ENCODE measurements at regions not wholly inside any gene's neighbourhood (a gene's known extent, or its start where the extent isn't known, plus 50 kb on each side); places are given as distances from the start of the nearest gene placed in this dataset.

DNA sequence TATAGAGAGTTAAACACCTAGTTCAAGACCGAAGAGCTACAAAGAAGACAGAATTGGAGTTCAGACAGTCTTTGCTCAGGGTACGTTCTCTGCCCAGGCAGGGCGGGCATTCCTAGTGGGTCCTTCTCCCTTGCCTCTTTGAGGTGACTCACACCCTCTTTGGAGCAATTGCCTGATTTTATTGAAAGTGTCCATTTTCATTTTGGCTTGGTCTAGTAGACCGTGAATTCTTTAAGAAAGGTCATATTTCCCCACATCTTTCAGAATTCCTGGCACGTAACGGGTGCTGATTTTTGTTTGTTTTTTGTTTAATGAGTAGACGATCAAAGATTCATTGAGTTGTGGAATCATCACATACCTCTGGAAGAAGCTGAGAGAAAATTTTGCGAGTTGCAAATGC lies 871.5 kb downstream of the RNF144A start:
- Histone ChIP-seq H3K79me2 (ENCODE audit: insufficient read depth, low read length) (no peaks in the 10 kb centered on the region), H2AFZ (ENCODE audit: low read depth, low read length, poor library complexity, severe bottlenecking) (no peak overlapping the region), H3K27ac (ENCODE audit: low read depth, low read length) (no peak overlapping the region), H3K9ac (ENCODE audit: low read length) (no peak overlapping the region), H3K9me3 (ENCODE audit: control insufficient read depth in 1 of 2, insufficient read depth in 1 of 2, low read depth in 1 of 2, low read length in 2 of 2) (no peaks in the 10 kb centered on the region), H3K27me3 (ENCODE audit: insufficient read depth, low read length) (0 out of 2 replicates have a peak, but pooled peaks cover 4% of the 10 kb centered on the region), H3K4me3 (replicated peaks in 1 of 2; ENCODE audit: low read depth in 1 of 2, low read length in 2 of 2) (no peak overlapping the region), H3K9me2 (ENCODE audit: insufficient read depth) (no peaks in the 10 kb centered on the region), H4K20me1 (ENCODE audit: insufficient read depth) (no peaks in the 10 kb centered on the region), H3K4me1 (ENCODE audit: control insufficient read depth in 1 of 2, insufficient read depth in 2 of 2, low read length in 2 of 2) (no peaks in the 10 kb centered on the region), H3K4me2 (ENCODE audit: low read length) (no peak overlapping the region), H3K36me3 (ENCODE audit: control insufficient read depth in 1 of 2, insufficient read depth in 2 of 2, low read length in 2 of 2) (no peaks in the 10 kb centered on the region)
- ATAC-seq: no peak
- DNase-seq (ENCODE audit: low read depth, low spot score): no peak
- no TSS peak for BruUV-seq (replicated peaks)
- TF ChIP-seq YY1 (IDR thresholded peaks at IDR 0.05; ENCODE audit: extremely low read depth, insufficient replicate concordance, low read depth, low read length): no peak
- TF ChIP-seq JUND (IDR thresholded peaks at IDR 0.05): no peak
- no peak for TF ChIP-seq TCF7L2 (IDR thresholded peaks at IDR 0.05; ENCODE audit: borderline replicate concordance, extremely low read depth, insufficient read depth, insufficient read length)
- no peak for TF ChIP-seq CEBPB (IDR thresholded peaks at IDR 0.05; ENCODE audit: low read depth)
- no peak for TF ChIP-seq ZFX (IDR thresholded peaks at IDR 0.05)
- TF ChIP-seq, protein P1, sequence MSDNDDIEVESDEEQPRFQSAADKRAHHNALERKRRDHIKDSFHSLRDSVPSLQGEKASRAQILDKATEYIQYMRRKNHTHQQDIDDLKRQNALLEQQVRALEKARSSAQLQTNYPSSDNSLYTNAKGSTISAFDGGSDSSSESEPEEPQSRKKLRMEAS (IDR thresholded peaks at IDR 0.05): no peak
- TF ChIP-seq EZH2phosphoT487 (IDR thresholded peaks at IDR 0.05; ENCODE audit: borderline replicate concordance): no peak
- no peak for TF ChIP-seq EGR1 (IDR thresholded peaks at IDR 0.05; ENCODE audit: low read depth)
- TF ChIP-seq, protein P2, sequence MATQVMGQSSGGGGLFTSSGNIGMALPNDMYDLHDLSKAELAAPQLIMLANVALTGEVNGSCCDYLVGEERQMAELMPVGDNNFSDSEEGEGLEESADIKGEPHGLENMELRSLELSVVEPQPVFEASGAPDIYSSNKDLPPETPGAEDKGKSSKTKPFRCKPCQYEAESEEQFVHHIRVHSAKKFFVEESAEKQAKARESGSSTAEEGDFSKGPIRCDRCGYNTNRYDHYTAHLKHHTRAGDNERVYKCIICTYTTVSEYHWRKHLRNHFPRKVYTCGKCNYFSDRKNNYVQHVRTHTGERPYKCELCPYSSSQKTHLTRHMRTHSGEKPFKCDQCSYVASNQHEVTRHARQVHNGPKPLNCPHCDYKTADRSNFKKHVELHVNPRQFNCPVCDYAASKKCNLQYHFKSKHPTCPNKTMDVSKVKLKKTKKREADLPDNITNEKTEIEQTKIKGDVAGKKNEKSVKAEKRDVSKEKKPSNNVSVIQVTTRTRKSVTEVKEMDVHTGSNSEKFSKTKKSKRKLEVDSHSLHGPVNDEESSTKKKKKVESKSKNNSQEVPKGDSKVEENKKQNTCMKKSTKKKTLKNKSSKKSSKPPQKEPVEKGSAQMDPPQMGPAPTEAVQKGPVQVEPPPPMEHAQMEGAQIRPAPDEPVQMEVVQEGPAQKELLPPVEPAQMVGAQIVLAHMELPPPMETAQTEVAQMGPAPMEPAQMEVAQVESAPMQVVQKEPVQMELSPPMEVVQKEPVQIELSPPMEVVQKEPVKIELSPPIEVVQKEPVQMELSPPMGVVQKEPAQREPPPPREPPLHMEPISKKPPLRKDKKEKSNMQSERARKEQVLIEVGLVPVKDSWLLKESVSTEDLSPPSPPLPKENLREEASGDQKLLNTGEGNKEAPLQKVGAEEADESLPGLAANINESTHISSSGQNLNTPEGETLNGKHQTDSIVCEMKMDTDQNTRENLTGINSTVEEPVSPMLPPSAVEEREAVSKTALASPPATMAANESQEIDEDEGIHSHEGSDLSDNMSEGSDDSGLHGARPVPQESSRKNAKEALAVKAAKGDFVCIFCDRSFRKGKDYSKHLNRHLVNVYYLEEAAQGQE (IDR thresholded peaks at IDR 0.05; ENCODE audit: low read depth): no peak
- no peak for TF ChIP-seq POLR2AphosphoS5 (IDR thresholded peaks at IDR 0.05; ENCODE audit: low read depth, low read length)
- TF ChIP-seq ELF1 (IDR thresholded peaks at IDR 0.05; ENCODE audit: borderline replicate concordance, low read depth): no peak
- TF ChIP-seq, protein P3, sequence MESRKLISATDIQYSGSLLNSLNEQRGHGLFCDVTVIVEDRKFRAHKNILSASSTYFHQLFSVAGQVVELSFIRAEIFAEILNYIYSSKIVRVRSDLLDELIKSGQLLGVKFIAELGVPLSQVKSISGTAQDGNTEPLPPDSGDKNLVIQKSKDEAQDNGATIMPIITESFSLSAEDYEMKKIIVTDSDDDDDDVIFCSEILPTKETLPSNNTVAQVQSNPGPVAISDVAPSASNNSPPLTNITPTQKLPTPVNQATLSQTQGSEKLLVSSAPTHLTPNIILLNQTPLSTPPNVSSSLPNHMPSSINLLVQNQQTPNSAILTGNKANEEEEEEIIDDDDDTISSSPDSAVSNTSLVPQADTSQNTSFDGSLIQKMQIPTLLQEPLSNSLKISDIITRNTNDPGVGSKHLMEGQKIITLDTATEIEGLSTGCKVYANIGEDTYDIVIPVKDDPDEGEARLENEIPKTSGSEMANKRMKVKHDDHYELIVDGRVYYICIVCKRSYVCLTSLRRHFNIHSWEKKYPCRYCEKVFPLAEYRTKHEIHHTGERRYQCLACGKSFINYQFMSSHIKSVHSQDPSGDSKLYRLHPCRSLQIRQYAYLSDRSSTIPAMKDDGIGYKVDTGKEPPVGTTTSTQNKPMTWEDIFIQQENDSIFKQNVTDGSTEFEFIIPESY (IDR thresholded peaks at IDR 0.05; ENCODE audit: extremely low read depth, insufficient replicate concordance, low read length): no peak
- no peak for TF ChIP-seq EZH2 (IDR thresholded peaks at IDR 0.05)
- no peak for TF ChIP-seq POLR2A (IDR thresholded peaks at IDR 0.05; ENCODE audit: borderline replicate concordance, extremely low read depth, insufficient read depth, insufficient read length)
- TF ChIP-seq, protein P4, sequence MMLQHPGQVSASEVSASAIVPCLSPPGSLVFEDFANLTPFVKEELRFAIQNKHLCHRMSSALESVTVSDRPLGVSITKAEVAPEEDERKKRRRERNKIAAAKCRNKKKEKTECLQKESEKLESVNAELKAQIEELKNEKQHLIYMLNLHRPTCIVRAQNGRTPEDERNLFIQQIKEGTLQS (IDR thresholded peaks at IDR 0.05): no peak
- no peak for TF ChIP-seq SIN3A (IDR thresholded peaks at IDR 0.05; ENCODE audit: low read depth)
- TF ChIP-seq SRF (IDR thresholded peaks at IDR 0.05; ENCODE audit: low read depth): no peak
- no peak for TF ChIP-seq SP1 (IDR thresholded peaks at IDR 0.05; ENCODE audit: low read depth)
- no peak for TF ChIP-seq FOSL1 (IDR thresholded peaks at IDR 0.05; ENCODE audit: low read depth)
- no peak for TF ChIP-seq ZNF274 (IDR thresholded peaks at IDR 0.05; ENCODE audit: low read depth, low read length)
- ChIA-PET RAD21 (ENCODE audit: low non-redundant PET in 1 of 2, low total read pairs in 2 of 2, uncharacterized antibody in 2 of 2, unreplicated experiment in 2 of 2) (no interaction called here), POLR2A (no interaction called here), CTCF (no interaction called here)
- intact Hi-C loops (cut with micrococcal nuclease): no loop called here
